ENCODE measurements at regions not wholly inside any gene's neighbourhood (a gene's known extent, or its start where the extent isn't known, plus 50 kb on each side); places are given as distances from the start of the nearest gene placed in this dataset.

GRCh38 chr20:9940329-9940728 is 94.5 kb upstream of the ANKEF1 start:
- DNase-seq (no peak), ATAC-seq (ENCODE audit: low read depth in 2 of 2) (no peak)
- Mint-ChIP-seq H3K36me3 (no peaks in the 10 kb centered on the region), H3K27ac (no peak overlapping the region), H3K27me3 (peaks cover 0 to 29% (median 0%) of the 10 kb centered on the region in 3 donors), H3K4me3 (no peak overlapping the region), H3K4me1 (no peaks in the 10 kb centered on the region), H3K9me3 (peaks cover 0 to 3% (median 0%) of the 10 kb centered on the region in 7 donors)

- no peak for DNase-seq
- ATAC-seq (ENCODE audit: low read depth in 2 of 2) = no peak
- no peak overlapping the region for H3K4me3 Mint-ChIP-seq
- H3K9me3 Mint-ChIP-seq = peaks cover 0 to 4% (median 0%) of the 10 kb centered on the region in 7 donors
- no peaks in the 10 kb centered on the region for H3K36me3 Mint-ChIP-seq
- peaks cover 0 to 29% (median 0%) of the 10 kb centered on the region in 3 donors for H3K27me3 Mint-ChIP-seq
- no peaks in the 10 kb centered on the region for H3K4me1 Mint-ChIP-seq
- H3K27ac Mint-ChIP-seq = no peak overlapping the region
These were observed 95.6 kb upstream of the ANKEF1 start for GRCh38 chr20:9939231-9939630.

GRCh38 chr20:9935285-9935684 is 96.4 kb upstream of the PAK5 start:
- no peak for DNase-seq
- Mint-ChIP-seq H3K27me3 (peaks cover 0 to 28% (median 2%) of the 10 kb centered on the region in 3 donors), H3K9me3 (peaks cover 0 to 4% (median 0%) of the 10 kb centered on the region in 7 donors), H3K36me3 (no peaks in the 10 kb centered on the region), H3K27ac (no peak overlapping the region), H3K4me1 (no peaks in the 10 kb centered on the region), H3K4me3 (no peak overlapping the region)
- ATAC-seq (ENCODE audit: low read depth in 2 of 2) = no peak

- no peak for DNase-seq
- no peak for ATAC-seq (ENCODE audit: low read depth in 2 of 2)
- H3K27ac Mint-ChIP-seq = no peak overlapping the region
- peaks cover 5% of the 10 kb centered on the region in 3 donors for H3K27me3 Mint-ChIP-seq
- H3K4me1 Mint-ChIP-seq = no peaks in the 10 kb centered on the region
- H3K4me3 Mint-ChIP-seq = no peak overlapping the region
- peaks cover 0 to 4% (median 0%) of the 10 kb centered on the region in 7 donors for H3K9me3 Mint-ChIP-seq
- H3K36me3 Mint-ChIP-seq = no peaks in the 10 kb centered on the region
These were observed 91.3 kb upstream of the PAK5 start for GRCh38 chr20:9930142-9930541.

GRCh38 chr20:9928955-9929354 is 90.1 kb upstream of the PAK5 start:
- Mint-ChIP-seq H3K4me3 (no peak overlapping the region), H3K36me3 (no peaks in the 10 kb centered on the region), H3K27ac (no peak overlapping the region), H3K27me3 (peaks cover 5% of the 10 kb centered on the region in 3 donors), H3K4me1 (no peaks in the 10 kb centered on the region), H3K9me3 (no peaks in the 10 kb centered on the region)
- DNase-seq (no peak), ATAC-seq (ENCODE audit: low read depth in 2 of 2) (no peak)

- ATAC-seq (ENCODE audit: low read depth in 2 of 2) = no peak
- no peaks in the 10 kb centered on the region for H3K36me3 Mint-ChIP-seq
These were observed 89.4 kb upstream of the PAK5 start for GRCh38 chr20:9928281-9928737.

GRCh38 chr20:9927224-9927623 is 88.3 kb upstream of the PAK5 start:
- no peaks in the 10 kb centered on the region for H3K9me3 Mint-ChIP-seq
- no peaks in the 10 kb centered on the region for H3K4me1 Mint-ChIP-seq
- H3K4me3 Mint-ChIP-seq = no peak overlapping the region
- ATAC-seq (ENCODE audit: low read depth in 2 of 2) (no peak), DNase-seq (no peak)
- no peaks in the 10 kb centered on the region for H3K36me3 Mint-ChIP-seq
- peaks cover 5% of the 10 kb centered on the region in 3 donors for H3K27me3 Mint-ChIP-seq
- H3K27ac Mint-ChIP-seq = no peak overlapping the region

More at GRCh38 chr20:9928281-9928737, 89.4 kb upstream of the PAK5 start:
- H3K4me1 Mint-ChIP-seq = no peaks in the 10 kb centered on the region
- H3K27ac Mint-ChIP-seq = no peak overlapping the region
- H3K27me3 Mint-ChIP-seq = peaks cover 5% of the 10 kb centered on the region in 3 donors
- no peak overlapping the region for H3K4me3 Mint-ChIP-seq
- no peak for DNase-seq
- no peaks in the 10 kb centered on the region for H3K9me3 Mint-ChIP-seq

GRCh38 chr20:9926476-9926875 is 87.6 kb upstream of the PAK5 start:
- Mint-ChIP-seq H3K4me3 (no peak overlapping the region), H3K27ac (no peak overlapping the region), H3K9me3 (no peaks in the 10 kb centered on the region), H3K4me1 (no peaks in the 10 kb centered on the region), H3K36me3 (no peaks in the 10 kb centered on the region), H3K27me3 (peaks cover 5% of the 10 kb centered on the region in 3 donors)
- no peak for DNase-seq
- ATAC-seq (ENCODE audit: low read depth in 2 of 2) = no peak

- ATAC-seq (ENCODE audit: low read depth in 2 of 2) (no peak), DNase-seq (no peak)
- H3K4me1 Mint-ChIP-seq = no peaks in the 10 kb centered on the region
- H3K27me3 Mint-ChIP-seq = peaks cover 5% of the 10 kb centered on the region in 3 donors
- no peaks in the 10 kb centered on the region for H3K36me3 Mint-ChIP-seq
- no peak overlapping the region for H3K4me3 Mint-ChIP-seq
- H3K27ac Mint-ChIP-seq = no peak overlapping the region
- no peaks in the 10 kb centered on the region for H3K9me3 Mint-ChIP-seq
These were observed 87.1 kb upstream of the PAK5 start for GRCh38 chr20:9926007-9926406.

GRCh38 chr20:9923648-9924047 is 84.8 kb upstream of the PAK5 start:
- Mint-ChIP-seq H3K4me1 (peaks cover 0 to 5% (median 4%) of the 10 kb centered on the region in 3 donors), H3K9me3 (no peaks in the 10 kb centered on the region)
- ATAC-seq (ENCODE audit: low read depth in 2 of 2) = no peak

GRCh38 chr20:9920866-9921265 is 82.0 kb upstream of the PAK5 start:
- Mint-ChIP-seq H3K27me3 (peaks cover 4 to 15% (median 13%) of the 10 kb centered on the region in 3 donors), H3K27ac (no peak overlapping the region), H3K9me3 (no peaks in the 10 kb centered on the region), H3K4me3 (no peak overlapping the region), H3K36me3 (no peaks in the 10 kb centered on the region), H3K4me1 (peaks cover 4 to 5% (median 4%) of the 10 kb centered on the region in 3 donors)
- no peak for ATAC-seq (ENCODE audit: low read depth in 2 of 2)
- no peak for DNase-seq

More at GRCh38 chr20:9923648-9924047, 84.8 kb upstream of the PAK5 start:
- no peaks in the 10 kb centered on the region for H3K36me3 Mint-ChIP-seq
- no peak overlapping the region for H3K27ac Mint-ChIP-seq
- DNase-seq = no peak
- peaks cover 0 to under 1% (median 0%) of the 10 kb centered on the region in 3 donors for H3K27me3 Mint-ChIP-seq
- H3K4me3 Mint-ChIP-seq = no peak overlapping the region

- DNase-seq = no peak
- H3K4me3 Mint-ChIP-seq = no peak overlapping the region
These were observed 80.6 kb upstream of the PAK5 start for GRCh38 chr20:9919271-9920014.

GRCh38 chr20:9918348-9918747 is 79.5 kb upstream of the PAK5 start:
- H3K4me3 Mint-ChIP-seq = no peak overlapping the region
- H3K36me3 Mint-ChIP-seq = no peaks in the 10 kb centered on the region
- H3K4me1 Mint-ChIP-seq = peaks cover 4 to 5% (median 4%) of the 10 kb centered on the region in 3 donors
- H3K27me3 Mint-ChIP-seq = peaks cover 4 to 21% (median 15%) of the 10 kb centered on the region in 3 donors
- H3K9me3 Mint-ChIP-seq = no peaks in the 10 kb centered on the region
- H3K27ac Mint-ChIP-seq = peak overlapping the region in 1 of 6 donors; percentile 46
- DNase-seq (no peak), ATAC-seq (ENCODE audit: low read depth in 2 of 2) (no peak)

More at GRCh38 chr20:9919271-9920014, 80.6 kb upstream of the PAK5 start:
- Mint-ChIP-seq H3K27me3 (peaks cover 4 to 21% (median 15%) of the 10 kb centered on the region in 3 donors), H3K9me3 (no peaks in the 10 kb centered on the region), H3K27ac (no peak overlapping the region), H3K36me3 (no peaks in the 10 kb centered on the region), H3K4me1 (peaks cover 4 to 5% (median 4%) of the 10 kb centered on the region in 3 donors)
- no peak for ATAC-seq (ENCODE audit: low read depth in 2 of 2)

GRCh38 chr20:9916761-9917160 is 77.9 kb upstream of the PAK5 start:
- Mint-ChIP-seq H3K9me3 (no peaks in the 10 kb centered on the region), H3K4me1 (peaks cover 4 to 5% (median 4%) of the 10 kb centered on the region in 3 donors), H3K27me3 (peaks cover 7 to 24% (median 18%) of the 10 kb centered on the region in 3 donors), H3K4me3 (no peak overlapping the region), H3K27ac (peak overlapping the region in 1 of 6 donors; percentile 12), H3K36me3 (no peaks in the 10 kb centered on the region)
- DNase-seq = no peak
- no peak for ATAC-seq (ENCODE audit: low read depth in 2 of 2)
